Astrocyte of the spinal cord (primary cell): ENCODE measurements at regions not wholly inside any gene's neighbourhood (a gene's known extent, or its start where the extent isn't known, plus 50 kb on each side); places are given as distances from the start of the nearest gene placed in this dataset.
"Not testable (repeated sequence)": the region's sequence is repeated elsewhere in the genome, so short reads cannot be mapped to it uniquely, and the experiment has no call there.

ENCODE experiments used
- DNase-seq: peaks from one replicate; pipeline ENCODE4 v3.0.0; 2011; ENCODE audit warnings: low read depth, low spot score
- H3K4me3 ChIP-seq: 2 replicates; pipeline ENCODE4 v1.5.1; 2011; ENCODE audit warnings: low read depth, mild to moderate bottlenecking, low read length, moderate library complexity
- in situ Hi-C: cut with HindIII; loops from 2 replicates; pipeline ENCODE4 v1.10.0; 2017; ENCODE audit warnings: low sequenced_read_pairs
- TF ChIP-seq, protein P1 (sequence below): IDR thresholded peaks from 2 replicates; pipeline ENCODE4 v1.5.1; 2012; ENCODE audit warnings: low read depth, mild to moderate bottlenecking, low read length, inconsistent platforms

DNA sequence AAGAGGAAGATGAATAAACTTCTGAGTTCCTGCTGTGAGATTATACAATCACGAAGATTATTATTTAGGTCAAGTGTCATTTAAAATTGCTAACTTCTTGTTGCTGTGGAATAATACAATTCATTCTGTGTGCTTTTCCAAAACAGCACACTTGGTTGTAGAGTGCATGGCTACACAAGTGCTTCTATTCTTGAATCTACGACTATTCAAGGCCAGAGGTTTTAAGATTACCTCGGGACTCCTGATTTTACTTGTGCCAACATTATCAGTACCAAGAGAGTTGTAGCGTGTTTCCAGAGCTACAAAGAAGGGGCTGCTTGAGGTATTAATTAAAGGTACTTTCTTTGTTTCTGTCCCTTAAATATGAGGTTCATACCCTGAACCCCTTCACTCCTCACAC, 234.0 kb upstream of the PCDH9 start:
- DNase-seq, result no peak
- in situ Hi-C loops, result no loop called here
- TF ChIP-seq, protein P1, sequence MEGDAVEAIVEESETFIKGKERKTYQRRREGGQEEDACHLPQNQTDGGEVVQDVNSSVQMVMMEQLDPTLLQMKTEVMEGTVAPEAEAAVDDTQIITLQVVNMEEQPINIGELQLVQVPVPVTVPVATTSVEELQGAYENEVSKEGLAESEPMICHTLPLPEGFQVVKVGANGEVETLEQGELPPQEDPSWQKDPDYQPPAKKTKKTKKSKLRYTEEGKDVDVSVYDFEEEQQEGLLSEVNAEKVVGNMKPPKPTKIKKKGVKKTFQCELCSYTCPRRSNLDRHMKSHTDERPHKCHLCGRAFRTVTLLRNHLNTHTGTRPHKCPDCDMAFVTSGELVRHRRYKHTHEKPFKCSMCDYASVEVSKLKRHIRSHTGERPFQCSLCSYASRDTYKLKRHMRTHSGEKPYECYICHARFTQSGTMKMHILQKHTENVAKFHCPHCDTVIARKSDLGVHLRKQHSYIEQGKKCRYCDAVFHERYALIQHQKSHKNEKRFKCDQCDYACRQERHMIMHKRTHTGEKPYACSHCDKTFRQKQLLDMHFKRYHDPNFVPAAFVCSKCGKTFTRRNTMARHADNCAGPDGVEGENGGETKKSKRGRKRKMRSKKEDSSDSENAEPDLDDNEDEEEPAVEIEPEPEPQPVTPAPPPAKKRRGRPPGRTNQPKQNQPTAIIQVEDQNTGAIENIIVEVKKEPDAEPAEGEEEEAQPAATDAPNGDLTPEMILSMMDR, result no peak
- no peak overlapping the region for H3K4me3 ChIP-seq

DNA sequence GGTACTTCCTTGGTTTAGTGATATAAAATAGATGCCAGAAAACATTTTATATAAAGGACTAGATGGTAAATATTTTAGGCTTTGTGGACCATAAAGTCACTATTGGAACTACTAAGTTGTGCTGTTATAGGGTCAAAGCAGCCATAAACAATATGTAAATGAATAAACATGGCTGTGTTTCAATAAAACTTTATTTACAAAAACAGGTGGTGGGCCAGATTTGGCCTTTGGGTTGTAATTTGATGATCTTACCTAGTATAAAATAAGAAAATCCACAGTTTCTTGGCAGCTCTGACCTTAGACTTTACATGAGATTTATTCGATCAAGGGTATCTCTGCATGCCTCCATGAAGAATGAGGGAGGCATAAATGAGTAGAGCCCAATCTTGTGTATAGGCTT, 232.0 kb upstream of the PCDH9 start:
- H3K4me3 ChIP-seq, result no peak overlapping the region
- no peak for DNase-seq
- in situ Hi-C loops, result no loop called here
- TF ChIP-seq, protein P1, result no peak

DNA sequence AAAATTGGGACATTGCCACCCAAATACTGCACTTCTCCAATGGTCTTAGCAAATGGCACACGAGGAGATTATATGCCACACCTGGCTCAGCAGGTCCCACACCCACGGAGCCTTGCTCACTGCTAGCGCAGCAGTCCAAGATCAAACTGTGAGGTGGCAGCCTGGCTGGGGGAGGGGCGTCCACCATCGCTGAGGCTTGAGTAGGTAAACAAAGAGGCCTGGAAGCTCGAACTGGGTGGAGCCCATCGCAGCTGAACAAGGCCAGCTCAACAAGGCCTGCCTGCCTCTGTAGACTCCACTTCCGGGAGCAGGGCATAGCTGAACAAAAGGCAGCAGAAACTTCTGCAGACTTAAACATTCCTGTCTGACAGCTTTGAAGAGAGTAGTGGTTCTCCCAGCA, 222.4 kb upstream of the PCDH9 start:
- H3K4me3 ChIP-seq, DNase-seq, in situ Hi-C loops: not testable (repeated sequence)

DNA sequence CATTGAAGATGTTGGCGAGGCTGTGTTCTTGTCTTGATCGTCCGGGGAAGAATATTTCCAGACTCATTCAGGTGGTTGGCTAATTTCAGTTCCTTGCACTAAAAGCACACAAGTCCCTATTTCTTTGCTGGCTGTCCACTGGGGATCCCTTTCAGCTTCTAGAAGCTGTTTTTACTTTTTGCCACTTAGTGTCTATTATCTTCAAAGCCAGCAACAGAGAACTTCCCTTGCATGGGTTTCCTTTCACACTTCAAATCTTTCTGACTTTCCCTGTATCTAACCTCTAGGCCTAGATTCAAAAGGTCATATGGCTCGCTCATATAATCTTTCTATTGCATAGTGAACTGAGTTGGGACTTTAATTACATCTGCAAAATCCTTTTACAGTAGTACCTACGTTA, 215.3 kb upstream of the PCDH9 start:
- in situ Hi-C loops, result no loop called here

DNA sequence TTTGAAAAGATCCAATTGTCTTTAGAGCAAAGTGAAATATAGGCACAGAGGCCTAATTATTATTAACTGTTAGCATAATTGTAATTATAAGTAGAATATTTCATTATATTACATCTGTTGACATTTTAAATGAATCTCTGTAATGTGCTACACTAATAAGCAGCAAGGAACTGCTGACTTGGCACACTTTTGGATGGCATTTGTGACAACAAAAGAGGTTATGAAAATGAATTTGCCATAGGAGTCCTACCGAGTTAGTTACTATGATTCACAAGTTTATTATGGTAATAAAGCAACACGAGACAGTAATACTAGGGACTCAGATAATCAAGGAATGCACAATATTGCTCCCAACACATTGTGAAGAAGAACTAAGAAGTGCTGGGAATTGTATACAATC, 213.8 kb upstream of the PCDH9 start:
- no peak for DNase-seq
- in situ Hi-C loops, result no loop called here
- TF ChIP-seq, protein P1, result no peak
- H3K4me3 ChIP-seq, result no peak overlapping the region

More for the DNA sequence above, 215.3 kb upstream of the PCDH9 start:
- TF ChIP-seq, protein P1, result no peak
- no peak overlapping the region for H3K4me3 ChIP-seq
- no peak for DNase-seq

DNA sequence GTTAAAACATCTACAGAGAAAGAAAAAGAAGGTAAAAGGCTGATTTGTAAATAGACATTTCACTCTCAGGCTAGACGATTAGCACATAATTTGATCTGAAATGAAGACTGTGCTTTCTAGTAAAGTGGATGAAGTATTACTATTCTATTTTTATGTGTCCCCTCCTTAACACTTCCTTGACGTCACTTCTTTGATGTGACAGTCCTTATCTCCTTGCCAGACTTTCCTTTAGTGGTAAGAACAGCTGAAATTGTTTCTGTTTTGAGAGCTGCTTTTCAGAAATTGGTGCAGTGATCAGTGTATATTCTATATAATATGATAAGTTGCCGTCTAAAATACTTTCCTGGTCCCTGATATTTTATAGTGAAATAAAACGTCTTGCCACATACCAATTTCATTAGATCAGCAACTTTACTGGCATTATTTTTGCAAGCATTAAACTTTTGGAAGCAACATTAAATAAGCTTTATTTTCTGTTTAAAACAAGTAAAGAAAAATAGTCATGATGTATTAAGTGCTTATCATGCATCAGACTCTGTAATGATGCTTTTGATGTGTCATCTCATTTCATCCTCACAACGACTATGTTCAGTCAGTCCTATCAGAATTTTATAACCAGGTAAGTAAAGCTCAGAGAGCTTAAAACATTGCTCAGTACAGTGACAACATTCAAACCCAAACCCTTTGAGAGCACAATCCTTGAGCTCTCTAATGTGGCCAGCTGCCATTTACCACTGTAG, 210.3 kb upstream of the PCDH9 start:
- H3K4me3 ChIP-seq, result no peak overlapping the region
- no peak for DNase-seq
- TF ChIP-seq, protein P1, result no peak
- in situ Hi-C loops, result no loop called here

DNA sequence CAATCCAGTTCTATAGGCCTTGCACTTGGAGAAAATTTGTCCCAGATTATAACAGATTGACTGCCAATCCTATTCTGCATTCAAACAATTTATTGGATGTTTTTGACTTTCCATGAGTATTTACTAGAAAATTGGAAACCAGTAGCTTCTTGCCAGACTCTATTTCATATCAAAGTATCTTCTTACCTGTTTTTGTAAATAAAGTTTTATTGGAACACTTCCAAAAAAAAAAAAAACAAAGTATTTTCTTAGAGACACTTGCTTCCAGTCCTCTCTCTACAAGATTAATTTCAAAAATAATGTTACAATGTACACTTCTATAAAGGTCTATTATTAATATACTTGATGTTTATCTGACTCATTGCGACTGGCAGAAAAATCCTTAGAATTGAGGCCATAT, 209.2 kb upstream of the PCDH9 start:
- TF ChIP-seq, protein P1, result no peak
- H3K4me3 ChIP-seq, result no peak overlapping the region
- DNase-seq, result no peak
- in situ Hi-C loops, result no loop called here
